ENCODE measurements at regions not wholly inside any gene's neighbourhood (a gene's known extent, or its start where the extent isn't known, plus 50 kb on each side); places are given as distances from the start of the nearest gene placed in this dataset.
"Not testable (repeated sequence)": the region's sequence is repeated elsewhere in the genome, so short reads cannot be mapped to it uniquely, and the experiment has no call there.

DNA sequence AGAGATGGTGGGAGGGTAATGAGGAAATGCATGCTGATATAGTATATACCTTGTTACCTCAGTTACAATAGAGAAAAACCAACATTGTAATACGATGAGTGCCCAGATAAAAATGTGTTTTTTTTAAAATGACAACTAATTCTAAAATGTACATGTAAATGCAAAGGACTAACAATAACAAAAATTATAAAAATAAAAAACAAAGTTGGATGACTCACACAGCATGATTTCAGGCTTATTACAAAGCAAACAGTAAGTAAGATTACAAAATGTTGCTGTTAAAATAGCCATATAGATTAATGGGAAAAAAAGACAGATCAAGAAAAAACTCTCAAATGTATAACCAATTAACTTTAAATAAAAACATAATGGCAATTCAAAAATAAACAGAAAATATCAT is 1099.4 kb downstream of the FSCB start:
- Histone ChIP-seq H3K36me3 (replicated peaks) (no peaks in the 10 kb centered on the region), H3K27me3 (replicated peaks) (no peaks in the 10 kb centered on the region), H3K4me3 (ENCODE audit: low read depth, low read length) (no peak overlapping the region), H3K27ac (no peak overlapping the region)
- in situ Hi-C loops (cut with HindIII; ENCODE audit: low pct_ligation_motif_present, low sequenced_read_pairs), result no loop called here
- DNase-seq, result no peak
- TF ChIP-seq, protein P1, sequence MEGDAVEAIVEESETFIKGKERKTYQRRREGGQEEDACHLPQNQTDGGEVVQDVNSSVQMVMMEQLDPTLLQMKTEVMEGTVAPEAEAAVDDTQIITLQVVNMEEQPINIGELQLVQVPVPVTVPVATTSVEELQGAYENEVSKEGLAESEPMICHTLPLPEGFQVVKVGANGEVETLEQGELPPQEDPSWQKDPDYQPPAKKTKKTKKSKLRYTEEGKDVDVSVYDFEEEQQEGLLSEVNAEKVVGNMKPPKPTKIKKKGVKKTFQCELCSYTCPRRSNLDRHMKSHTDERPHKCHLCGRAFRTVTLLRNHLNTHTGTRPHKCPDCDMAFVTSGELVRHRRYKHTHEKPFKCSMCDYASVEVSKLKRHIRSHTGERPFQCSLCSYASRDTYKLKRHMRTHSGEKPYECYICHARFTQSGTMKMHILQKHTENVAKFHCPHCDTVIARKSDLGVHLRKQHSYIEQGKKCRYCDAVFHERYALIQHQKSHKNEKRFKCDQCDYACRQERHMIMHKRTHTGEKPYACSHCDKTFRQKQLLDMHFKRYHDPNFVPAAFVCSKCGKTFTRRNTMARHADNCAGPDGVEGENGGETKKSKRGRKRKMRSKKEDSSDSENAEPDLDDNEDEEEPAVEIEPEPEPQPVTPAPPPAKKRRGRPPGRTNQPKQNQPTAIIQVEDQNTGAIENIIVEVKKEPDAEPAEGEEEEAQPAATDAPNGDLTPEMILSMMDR (IDR thresholded peaks at IDR 0.05; ENCODE audit: low read depth, low read length, missing control alignments), result no peak

DNA sequence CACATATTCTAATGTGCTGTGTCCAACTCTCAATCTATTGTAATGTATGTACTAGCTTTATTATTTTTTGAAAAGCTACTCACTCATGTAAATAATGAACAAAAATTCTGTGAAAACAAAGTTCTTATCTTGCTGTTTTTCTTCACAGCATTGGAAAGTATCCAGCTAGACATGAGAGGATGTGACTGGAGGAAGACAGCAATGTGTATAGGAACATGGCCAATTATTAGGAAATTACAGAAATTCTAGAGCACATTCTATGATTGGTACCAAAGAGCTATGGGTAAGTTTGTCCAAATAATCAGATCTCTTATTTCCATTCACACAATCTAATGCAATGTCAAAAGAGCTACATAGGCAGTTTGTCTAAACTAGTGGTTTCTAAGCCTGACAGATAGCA is 1100.2 kb downstream of the FSCB start:
- Histone ChIP-seq H3K4me3 (ENCODE audit: low read depth, low read length) (no peak overlapping the region), H3K36me3 (replicated peaks) (no peaks in the 10 kb centered on the region), H3K27ac (no peak overlapping the region), H3K27me3 (replicated peaks) (no peaks in the 10 kb centered on the region)
- no peak for DNase-seq
- in situ Hi-C loops (cut with HindIII; ENCODE audit: low pct_ligation_motif_present, low sequenced_read_pairs), result no loop called here
- TF ChIP-seq, protein P1 (IDR thresholded peaks at IDR 0.05; ENCODE audit: low read depth, low read length, missing control alignments), result no peak

DNA sequence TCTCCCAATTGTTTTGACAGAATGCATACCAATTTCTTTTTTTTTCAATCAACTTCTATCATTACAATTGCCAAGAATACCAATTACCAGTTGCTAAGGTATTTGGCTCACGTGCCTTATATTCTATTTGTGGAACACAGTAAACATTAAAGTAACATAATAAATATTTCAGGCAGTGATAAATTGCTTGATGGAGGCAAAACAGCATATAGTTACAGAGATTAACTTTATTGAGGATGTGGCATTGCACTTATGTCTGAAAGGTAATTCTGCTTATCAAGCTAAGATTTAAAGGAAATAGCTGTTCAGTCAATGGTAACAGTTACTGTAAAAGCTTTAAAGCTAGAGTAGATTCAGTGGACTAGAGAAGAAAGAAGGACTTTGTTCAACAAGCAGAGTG is 1107.8 kb downstream of the FSCB start:
- Histone ChIP-seq H3K27me3 (replicated peaks) (no peaks in the 10 kb centered on the region), H3K4me3 (ENCODE audit: low read depth, low read length) (no peak overlapping the region), H3K36me3 (replicated peaks) (no peaks in the 10 kb centered on the region), H3K27ac (no peak overlapping the region)
- in situ Hi-C loops (cut with HindIII; ENCODE audit: low pct_ligation_motif_present, low sequenced_read_pairs), result no loop called here
- TF ChIP-seq, protein P1 (IDR thresholded peaks at IDR 0.05; ENCODE audit: low read depth, low read length, missing control alignments), result no peak
- no peak for DNase-seq

DNA sequence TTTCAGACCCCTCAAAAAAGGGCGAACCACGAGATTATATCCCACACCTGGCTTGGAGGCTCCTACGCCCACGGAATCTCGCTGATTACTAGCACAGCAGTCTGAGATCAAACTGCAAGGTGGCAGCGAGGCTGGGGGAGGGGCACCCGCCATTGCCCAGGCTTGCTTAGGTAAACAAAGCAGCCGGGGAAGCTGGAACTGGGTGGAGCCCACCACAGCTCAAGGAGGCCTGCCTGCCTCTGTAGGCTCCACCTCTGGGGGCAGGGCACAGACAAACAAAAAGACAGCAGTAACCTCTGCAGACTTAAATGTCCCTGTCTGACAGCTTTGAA is 1136.6 kb downstream of the FSCB start:
- DNase-seq; H3K4me3 ChIP-seq (ENCODE audit: low read depth, low read length); in situ Hi-C loops (cut with HindIII; ENCODE audit: low pct_ligation_motif_present, low sequenced_read_pairs); H3K27me3 ChIP-seq (replicated peaks); H3K36me3 ChIP-seq (replicated peaks); H3K27ac ChIP-seq: not testable (repeated sequence)

DNA sequence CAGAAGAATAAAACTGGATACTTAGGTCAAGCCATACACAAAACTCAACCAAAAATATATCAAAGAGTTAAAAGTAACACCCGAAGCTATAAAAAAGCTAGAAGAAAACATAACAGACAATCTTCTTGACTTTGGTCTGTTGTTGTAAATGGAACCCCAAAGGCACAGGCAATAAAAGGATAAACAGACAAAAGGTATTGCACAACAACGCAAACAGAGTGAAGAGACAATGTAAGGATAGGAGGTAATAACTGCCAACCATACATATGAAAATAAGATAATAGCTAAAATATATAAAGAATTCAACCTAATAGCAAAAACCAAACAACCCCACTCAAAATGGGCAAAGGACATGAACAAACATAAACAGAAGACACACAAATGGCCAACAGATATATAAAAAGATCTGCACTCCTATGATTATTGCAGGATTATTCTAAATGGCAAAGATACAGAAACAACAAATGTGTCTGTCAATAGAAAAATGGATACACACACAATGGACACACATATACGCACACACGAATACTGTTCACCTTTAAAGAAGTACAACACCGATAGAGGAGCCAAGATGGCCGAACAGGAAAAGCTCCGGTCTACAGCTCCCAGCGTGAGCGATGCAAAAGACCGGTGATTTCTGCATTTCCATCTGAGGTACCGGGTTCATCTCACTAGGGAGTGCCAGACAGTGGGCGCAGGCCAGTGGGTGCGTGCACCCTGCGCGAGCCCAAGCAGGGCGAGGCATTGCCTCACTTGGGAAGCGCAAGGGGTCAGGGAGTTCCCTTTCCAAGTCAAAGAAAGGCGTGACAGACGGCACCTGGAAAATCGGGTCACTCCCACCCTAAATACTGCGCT is 1137.1 kb downstream of the FSCB start:
- Histone ChIP-seq H3K36me3 (replicated peaks) (no peaks in the 10 kb centered on the region), H3K27ac (no peak overlapping the region), H3K27me3 (replicated peaks) (no peaks in the 10 kb centered on the region), H3K4me3 (ENCODE audit: low read depth, low read length) (no peak overlapping the region)
- TF ChIP-seq, protein P1 (IDR thresholded peaks at IDR 0.05; ENCODE audit: low read depth, low read length, missing control alignments), result no peak
- no peak for DNase-seq
- in situ Hi-C loops (cut with HindIII; ENCODE audit: low pct_ligation_motif_present, low sequenced_read_pairs), result no loop called here

DNA sequence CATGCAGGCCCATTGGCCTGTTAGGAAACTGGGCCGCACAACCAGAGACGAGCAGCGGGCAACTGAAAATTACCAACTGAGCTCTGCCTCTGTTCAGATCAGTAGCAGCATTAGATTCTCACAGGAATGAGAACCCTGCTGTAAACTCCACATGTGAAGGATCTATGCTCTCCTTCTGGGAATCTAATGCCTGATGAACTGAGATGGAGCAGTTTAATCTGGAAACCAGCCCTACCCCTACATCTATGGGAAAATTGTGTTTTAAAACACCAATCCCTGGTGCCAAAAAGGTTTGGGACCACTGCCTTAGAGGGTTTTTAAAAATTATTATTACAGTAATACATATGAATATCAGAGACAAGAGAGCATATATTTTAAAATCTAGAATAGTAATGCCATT is 1144.5 kb downstream of the FSCB start:
- in situ Hi-C loops (cut with HindIII; ENCODE audit: low pct_ligation_motif_present, low sequenced_read_pairs), result no loop called here
- no peak for DNase-seq
- Histone ChIP-seq H3K27me3 (replicated peaks) (no peaks in the 10 kb centered on the region), H3K27ac (no peak overlapping the region), H3K36me3 (replicated peaks) (no peaks in the 10 kb centered on the region), H3K4me3 (ENCODE audit: low read depth, low read length) (no peak overlapping the region)
- TF ChIP-seq, protein P1 (IDR thresholded peaks at IDR 0.05; ENCODE audit: low read depth, low read length, missing control alignments), result no peak
